ENCODE measurements at regions not wholly inside any gene's neighbourhood (a gene's known extent, or its start where the extent isn't known, plus 50 kb on each side); places are given as distances from the start of the nearest gene placed in this dataset.

- no peak for TF ChIP-seq CTCF (conservative IDR thresholded peaks at IDR 0.05; ENCODE audit: low read depth, low read length)
- no peak for DNase-seq (ENCODE audit: low read depth)
- no peak overlapping the region for H3K4me3 ChIP-seq (ENCODE audit: low read depth, low read length)
Observed at GRCh38 chr2:180231015-180231414, 223.9 kb upstream of the CWC22 start.

GRCh38 chr2:180227461-180227860 is 220.4 kb upstream of the CWC22 start:
- H3K4me3 ChIP-seq (ENCODE audit: low read depth, low read length) = no peak overlapping the region
- DNase-seq (ENCODE audit: low read depth) = no peak
- TF ChIP-seq CTCF (conservative IDR thresholded peaks at IDR 0.05; ENCODE audit: low read depth, low read length) = no peak

- TF ChIP-seq CTCF (conservative IDR thresholded peaks at IDR 0.05; ENCODE audit: low read depth, low read length) = no peak
Observed at GRCh38 chr2:180225118-180225517, 218.0 kb upstream of the CWC22 start.

GRCh38 chr2:180222644-180223043 is 215.5 kb upstream of the CWC22 start:
- DNase-seq (ENCODE audit: low read depth) = peak; percentile 86

More at GRCh38 chr2:180225118-180225517, 218.0 kb upstream of the CWC22 start:
- H3K4me3 ChIP-seq (ENCODE audit: low read depth, low read length) = no peak overlapping the region
- DNase-seq (ENCODE audit: low read depth) = no peak

GRCh38 chr2:180219491-180219890 is 212.4 kb upstream of the CWC22 start:
- no peak overlapping the region for H3K4me3 ChIP-seq (ENCODE audit: low read depth, low read length)
- no peak for DNase-seq (ENCODE audit: low read depth)
- TF ChIP-seq CTCF (conservative IDR thresholded peaks at IDR 0.05; ENCODE audit: low read depth, low read length) = no peak

More at GRCh38 chr2:180222644-180223043, 215.5 kb upstream of the CWC22 start:
- no peak overlapping the region for H3K4me3 ChIP-seq (ENCODE audit: low read depth, low read length)
- TF ChIP-seq CTCF (conservative IDR thresholded peaks at IDR 0.05; ENCODE audit: low read depth, low read length) = no peak

GRCh38 chr2:180208841-180209240 is 201.7 kb upstream of the CWC22 start:
- DNase-seq (ENCODE audit: low read depth) = peak; percentile 23
- TF ChIP-seq CTCF (conservative IDR thresholded peaks at IDR 0.05; ENCODE audit: low read depth, low read length) = no peak
- no peak overlapping the region for H3K4me3 ChIP-seq (ENCODE audit: low read depth, low read length)

- no peak for TF ChIP-seq CTCF (conservative IDR thresholded peaks at IDR 0.05; ENCODE audit: low read depth, low read length)
- no peak overlapping the region for H3K4me3 ChIP-seq (ENCODE audit: low read depth, low read length)
- DNase-seq (ENCODE audit: low read depth) = no peak
Observed at GRCh38 chr2:180205621-180206235, 198.6 kb upstream of the CWC22 start.
